ENCODE measurements at regions not wholly inside any gene's neighbourhood (a gene's known extent, or its start where the extent isn't known, plus 50 kb on each side); places are given as distances from the start of the nearest gene placed in this dataset.

- no peak for TF ChIP-seq POLR2A (IDR thresholded peaks at IDR 0.05)
- TF ChIP-seq CTCF (IDR thresholded peaks at IDR 0.05) = no peak
Observed at GRCh38 chr9:108134486-108135128, 645.0 kb upstream of the KLF4 start.
